ENCODE measurements at regions not wholly inside any gene's neighbourhood (a gene's known extent, or its start where the extent isn't known, plus 50 kb on each side); places are given as distances from the start of the nearest gene placed in this dataset.

DNA sequence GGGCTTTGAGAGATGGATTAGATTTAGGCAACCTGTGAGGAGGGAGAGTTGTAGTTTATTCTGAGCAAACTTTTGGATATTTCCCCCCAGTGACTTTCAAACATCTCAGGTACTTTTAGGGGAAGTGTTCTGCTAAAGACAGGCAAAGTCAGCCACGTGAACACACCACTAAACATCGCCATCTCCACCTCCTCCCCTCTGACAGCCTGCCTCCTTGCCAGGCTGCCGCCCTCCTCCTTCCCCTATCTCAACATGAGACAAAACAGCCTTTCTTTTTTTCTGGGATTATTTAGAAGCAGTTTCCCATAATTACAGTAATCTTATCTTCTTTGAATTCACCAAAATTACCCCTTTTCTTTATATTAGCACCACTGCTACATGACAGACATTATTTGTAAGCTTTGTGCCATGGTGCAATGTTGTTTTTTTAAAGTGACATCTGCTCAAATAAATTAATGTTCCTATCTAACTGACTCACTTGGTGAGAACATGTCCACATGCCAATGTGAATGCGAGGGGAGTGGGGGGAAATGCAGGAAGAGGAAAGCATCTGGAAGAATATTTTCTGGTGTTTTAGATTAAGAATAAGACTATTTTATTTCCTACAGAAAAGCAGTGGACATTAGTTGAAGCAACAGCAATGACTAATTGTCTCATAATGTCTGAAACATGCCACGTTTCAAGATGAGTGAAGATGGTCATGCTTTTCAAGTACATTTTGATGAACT is 147.8 kb upstream of the ATP1B1 start:
- TF ChIP-seq POLR2A (IDR thresholded peaks at IDR 0.05; ENCODE audit: low read depth, low read length) (no peak), POLR2AphosphoS5 (IDR thresholded peaks at IDR 0.05; ENCODE audit: low read depth, low read length) (no peak)
